GM18505 (cell line): ENCODE measurements at regions not wholly inside any gene's neighbourhood (a gene's known extent, or its start where the extent isn't known, plus 50 kb on each side); places are given as distances from the start of the nearest gene placed in this dataset.

Source experiments
- ATAC-seq: cut with Tn5 transposase; IDR thresholded peaks from one replicate; pipeline ENCODE4 v1.9.1; 2021; ENCODE audit not compliant: unreplicated experiment
- POLR2A ChIP-seq: IDR thresholded peaks from 4 replicates; pipeline ENCODE4 v1.6.1; 2011; ENCODE audit warnings: borderline replicate concordance; ENCODE audit not compliant: insufficient read depth, insufficient read length; ENCODE audit errors: extremely low read depth

GRCh38 chr13:111557921-111558699 is 237.7 kb downstream of the TEX29 start:
- ATAC-seq = no peak
- no peak for TF ChIP-seq POLR2A

- TF ChIP-seq POLR2A = no peak
- ATAC-seq = no peak
Measured at GRCh38 chr13:111558700-111559088, 238.3 kb downstream of the TEX29 start.

- TF ChIP-seq POLR2A = no peak
Measured at GRCh38 chr13:111559612-111560403, 239.4 kb downstream of the TEX29 start.

GRCh38 chr13:111561091-111561781 is 240.8 kb downstream of the TEX29 start:
- ATAC-seq = no peak
- TF ChIP-seq POLR2A = no peak

More at GRCh38 chr13:111559612-111560403, 239.4 kb downstream of the TEX29 start:
- no peak for ATAC-seq

GRCh38 chr13:111562716-111563115 is 242.3 kb downstream of the TEX29 start:
- no peak for TF ChIP-seq POLR2A

GRCh38 chr13:111564606-111565005 is 244.2 kb downstream of the TEX29 start:
- no peak for TF ChIP-seq POLR2A
- no peak for ATAC-seq

More at GRCh38 chr13:111562716-111563115, 242.3 kb downstream of the TEX29 start:
- ATAC-seq = no peak

GRCh38 chr13:111565400-111565799 is 245.0 kb downstream of the TEX29 start:
- no peak for ATAC-seq
- TF ChIP-seq POLR2A = no peak

DNA sequence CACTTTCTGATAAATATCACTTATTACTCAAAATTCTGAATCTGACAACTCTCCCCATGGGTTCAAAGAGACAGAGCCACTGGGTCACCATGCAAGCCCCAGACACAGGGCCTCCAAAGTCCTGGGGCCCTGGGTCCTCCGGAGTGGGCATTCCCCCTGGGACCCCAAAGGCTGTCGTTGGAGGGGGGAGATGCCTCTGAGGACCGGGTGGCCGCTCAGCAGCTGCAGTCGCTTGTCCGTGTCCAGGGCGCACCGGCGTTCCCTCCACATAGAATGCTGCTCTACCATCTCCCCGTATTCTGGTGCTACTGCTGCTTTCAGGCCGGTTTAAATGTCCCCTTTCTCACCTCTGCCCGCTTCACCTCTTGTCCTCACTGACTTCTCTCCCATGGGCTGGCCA is 246.1 kb downstream of the TEX29 start:
- ATAC-seq = no peak
- TF ChIP-seq POLR2A = no peak

GRCh38 chr13:111567637-111568036 is 247.2 kb downstream of the TEX29 start:
- no peak for ATAC-seq
- no peak for TF ChIP-seq POLR2A

- TF ChIP-seq POLR2A = no peak
Measured at GRCh38 chr13:111568290-111568689, 247.8 kb downstream of the TEX29 start.

DNA sequence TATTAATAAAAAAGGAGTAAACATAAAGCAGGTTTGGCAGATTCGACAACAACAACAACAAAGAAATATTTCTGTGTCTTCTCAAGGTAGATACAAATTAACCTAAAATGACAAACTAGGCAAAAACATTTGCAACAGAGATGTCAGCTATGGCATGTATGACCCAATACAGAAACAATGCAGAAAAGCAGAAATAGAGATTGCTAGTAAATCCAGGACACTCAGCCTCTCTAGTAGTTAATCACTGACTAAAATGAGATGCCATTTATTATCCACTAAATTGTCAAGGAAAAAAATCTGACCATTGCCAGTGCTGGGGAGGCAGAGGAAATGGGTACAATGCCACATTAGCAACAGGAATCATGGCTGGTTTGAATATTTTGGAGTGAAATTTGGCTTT is 250.5 kb downstream of the TEX29 start:
- no peak for ATAC-seq

More at GRCh38 chr13:111568290-111568689, 247.8 kb downstream of the TEX29 start:
- ATAC-seq = no peak

DNA sequence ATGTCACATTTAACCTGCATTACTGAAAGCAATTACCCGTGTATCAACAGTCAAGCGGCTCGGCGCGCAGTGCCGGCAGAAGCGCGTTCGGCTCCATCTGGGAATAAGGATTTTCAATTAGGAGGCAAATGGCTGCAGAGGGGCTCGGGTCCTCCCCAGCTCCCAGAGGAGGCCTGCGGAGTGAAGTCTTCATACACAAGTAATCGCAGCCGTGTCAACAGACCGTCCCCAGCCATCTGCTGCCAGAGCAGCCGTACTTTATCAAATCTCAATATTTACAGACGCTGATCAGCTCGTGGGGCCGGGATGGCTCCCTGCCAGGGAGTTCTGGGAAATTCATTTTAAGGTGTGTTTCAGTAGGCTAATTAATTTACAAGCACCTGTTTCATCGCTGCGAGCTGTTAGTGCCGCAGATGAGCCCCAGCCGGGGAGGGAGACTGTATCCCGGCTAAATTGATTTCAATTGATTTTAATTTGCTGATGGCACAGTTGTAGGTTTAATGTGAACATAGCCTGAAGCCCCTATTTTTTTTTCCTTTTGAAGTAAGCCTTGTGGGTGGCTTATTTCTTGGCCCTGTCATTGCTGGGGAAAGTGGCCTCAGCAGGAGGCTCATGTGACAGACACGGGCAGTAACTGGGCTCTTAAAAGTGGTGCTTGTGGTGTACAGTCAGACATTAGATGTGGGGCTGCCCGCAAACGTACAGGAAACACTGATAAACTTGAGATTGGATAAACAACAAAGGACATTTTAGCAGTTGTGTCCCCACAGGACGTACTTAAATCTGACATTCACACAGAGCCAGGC is 252.7 kb downstream of the TEX29 start:
- no peak for ATAC-seq
- no peak for TF ChIP-seq POLR2A

More for the DNA sequence above, 250.5 kb downstream of the TEX29 start:
- no peak for TF ChIP-seq POLR2A
